ENCODE measurements at regions not wholly inside any gene's neighbourhood (a gene's known extent, or its start where the extent isn't known, plus 50 kb on each side); places are given as distances from the start of the nearest gene placed in this dataset.
A peak's percentile ranks its signal among the peaks of the same experiment; 100 is the strongest.

DNA sequence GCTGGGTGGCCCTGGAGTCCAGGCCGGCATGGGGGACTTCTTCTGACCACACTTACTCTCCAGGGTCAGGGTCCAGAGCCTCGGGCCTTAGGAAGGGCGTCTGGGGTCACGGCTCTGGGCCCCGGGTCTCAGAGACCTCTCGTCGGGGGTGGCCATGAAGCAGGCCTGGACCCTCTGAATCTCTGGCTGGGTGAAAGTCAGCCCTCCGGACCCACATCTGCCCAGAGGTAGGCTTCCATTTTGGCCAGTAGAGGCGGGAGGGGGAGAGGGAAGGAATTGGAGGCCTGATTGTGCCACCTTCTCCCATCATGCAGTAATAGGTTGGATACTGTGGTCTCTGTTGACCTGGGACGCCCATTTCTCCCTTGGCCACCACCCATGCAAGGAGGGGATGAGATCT is 125.3 kb upstream of the GPC1 start:
- Histone ChIP-seq H3K27ac (no peak overlapping the region), H3K4me3 (no peak overlapping the region), H3K4me1 (no peaks in the 10 kb centered on the region), H3K36me3 (no peaks in the 10 kb centered on the region), H3K27me3 (no peaks in the 10 kb centered on the region), H3K9me3 (no peaks in the 10 kb centered on the region)
- TF ChIP-seq, protein P1, sequence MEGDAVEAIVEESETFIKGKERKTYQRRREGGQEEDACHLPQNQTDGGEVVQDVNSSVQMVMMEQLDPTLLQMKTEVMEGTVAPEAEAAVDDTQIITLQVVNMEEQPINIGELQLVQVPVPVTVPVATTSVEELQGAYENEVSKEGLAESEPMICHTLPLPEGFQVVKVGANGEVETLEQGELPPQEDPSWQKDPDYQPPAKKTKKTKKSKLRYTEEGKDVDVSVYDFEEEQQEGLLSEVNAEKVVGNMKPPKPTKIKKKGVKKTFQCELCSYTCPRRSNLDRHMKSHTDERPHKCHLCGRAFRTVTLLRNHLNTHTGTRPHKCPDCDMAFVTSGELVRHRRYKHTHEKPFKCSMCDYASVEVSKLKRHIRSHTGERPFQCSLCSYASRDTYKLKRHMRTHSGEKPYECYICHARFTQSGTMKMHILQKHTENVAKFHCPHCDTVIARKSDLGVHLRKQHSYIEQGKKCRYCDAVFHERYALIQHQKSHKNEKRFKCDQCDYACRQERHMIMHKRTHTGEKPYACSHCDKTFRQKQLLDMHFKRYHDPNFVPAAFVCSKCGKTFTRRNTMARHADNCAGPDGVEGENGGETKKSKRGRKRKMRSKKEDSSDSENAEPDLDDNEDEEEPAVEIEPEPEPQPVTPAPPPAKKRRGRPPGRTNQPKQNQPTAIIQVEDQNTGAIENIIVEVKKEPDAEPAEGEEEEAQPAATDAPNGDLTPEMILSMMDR (IDR thresholded peaks at IDR 0.05), result no peak
- TF ChIP-seq POLR2A (IDR thresholded peaks at IDR 0.05), result no peak
- ATAC-seq, result peak in 1 of 4 donors; percentile 24
- DNase-seq, result peak in 1 of 3 donors; percentile 24
- 84% methylated on average over 4 of the region's 10 CpGs for WGBS (ENCODE audit: insufficient coverage, low coverage, low lambda C conversion rate, missing lambda C conversion rate)
- intact Hi-C loops (cut with DNase I), result no loop called here

DNA sequence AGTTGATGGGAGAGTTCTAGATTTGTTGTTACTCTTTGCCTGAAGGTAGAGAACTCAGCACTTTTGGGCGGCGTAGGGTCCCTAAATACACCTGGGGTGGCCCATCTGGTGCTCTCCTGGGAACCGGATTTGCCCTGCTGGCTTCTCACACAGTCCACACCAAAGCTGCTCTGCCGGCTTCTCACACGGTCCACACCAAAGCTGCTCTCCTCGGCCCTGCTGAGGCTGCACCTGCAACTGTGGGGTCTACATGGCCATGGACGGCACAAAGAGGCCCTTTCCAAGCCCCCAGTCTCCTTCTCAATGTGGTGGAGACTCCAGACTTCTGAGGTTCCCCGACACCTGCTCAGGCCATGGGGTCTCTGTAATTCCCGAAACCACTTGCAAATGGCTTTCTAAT is 124.8 kb upstream of the GPC1 start:
- WGBS (ENCODE audit: insufficient coverage, low coverage, low lambda C conversion rate, missing lambda C conversion rate), result 76% methylated on average over 2 of the region's 9 CpGs
- no peaks in the 10 kb centered on the region for H3K4me1 ChIP-seq
- TF ChIP-seq, protein P1 (IDR thresholded peaks at IDR 0.05), result no peak
- TF ChIP-seq POLR2A (IDR thresholded peaks at IDR 0.05), result no peak
- no peaks in the 10 kb centered on the region for H3K36me3 ChIP-seq
- H3K27ac ChIP-seq, result no peak overlapping the region
- no peaks in the 10 kb centered on the region for H3K9me3 ChIP-seq
- DNase-seq (peak in 1 of 3 donors; percentile 35), ATAC-seq (peak in 1 of 4 donors; percentile 14)
- H3K4me3 ChIP-seq, result no peak overlapping the region
- no peaks in the 10 kb centered on the region for H3K27me3 ChIP-seq
- intact Hi-C loops (cut with DNase I), result no loop called here

DNA sequence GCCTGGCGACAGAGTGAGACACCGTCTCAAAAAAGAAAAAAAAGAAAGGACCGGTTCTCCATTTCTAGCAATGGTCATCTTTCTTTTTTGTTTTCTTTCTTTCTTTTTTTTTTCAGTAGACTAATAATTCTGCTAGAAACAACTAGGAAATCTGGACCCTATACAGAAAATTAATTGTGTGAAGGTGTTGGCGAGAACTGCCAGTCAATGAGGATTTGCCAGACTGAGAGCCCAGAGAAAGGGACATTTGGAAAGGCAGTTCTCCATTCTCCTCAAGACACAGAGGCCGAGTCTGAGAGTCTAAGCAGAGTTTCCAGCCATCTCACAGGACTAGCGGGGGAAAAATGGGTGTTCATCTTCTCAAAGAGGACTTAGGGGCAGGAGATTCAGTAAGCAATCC is 123.6 kb upstream of the GPC1 start:
- no peak for ATAC-seq
- H3K4me3 ChIP-seq, result no peak overlapping the region
- no peaks in the 10 kb centered on the region for H3K27me3 ChIP-seq
- no peaks in the 10 kb centered on the region for H3K36me3 ChIP-seq
- peak in 1 of 3 donors; percentile 2 for DNase-seq
- H3K4me1 ChIP-seq, result no peaks in the 10 kb centered on the region
- H3K27ac ChIP-seq, result no peak overlapping the region
- intact Hi-C loops (cut with DNase I), result no loop called here
- WGBS (ENCODE audit: insufficient coverage, low coverage, low lambda C conversion rate, missing lambda C conversion rate), result 77% methylated on average over 6 of the region's 6 CpGs
- H3K9me3 ChIP-seq, result no peaks in the 10 kb centered on the region
- TF ChIP-seq POLR2A (IDR thresholded peaks at IDR 0.05), result no peak
- TF ChIP-seq, protein P1 (IDR thresholded peaks at IDR 0.05), result no peak

DNA sequence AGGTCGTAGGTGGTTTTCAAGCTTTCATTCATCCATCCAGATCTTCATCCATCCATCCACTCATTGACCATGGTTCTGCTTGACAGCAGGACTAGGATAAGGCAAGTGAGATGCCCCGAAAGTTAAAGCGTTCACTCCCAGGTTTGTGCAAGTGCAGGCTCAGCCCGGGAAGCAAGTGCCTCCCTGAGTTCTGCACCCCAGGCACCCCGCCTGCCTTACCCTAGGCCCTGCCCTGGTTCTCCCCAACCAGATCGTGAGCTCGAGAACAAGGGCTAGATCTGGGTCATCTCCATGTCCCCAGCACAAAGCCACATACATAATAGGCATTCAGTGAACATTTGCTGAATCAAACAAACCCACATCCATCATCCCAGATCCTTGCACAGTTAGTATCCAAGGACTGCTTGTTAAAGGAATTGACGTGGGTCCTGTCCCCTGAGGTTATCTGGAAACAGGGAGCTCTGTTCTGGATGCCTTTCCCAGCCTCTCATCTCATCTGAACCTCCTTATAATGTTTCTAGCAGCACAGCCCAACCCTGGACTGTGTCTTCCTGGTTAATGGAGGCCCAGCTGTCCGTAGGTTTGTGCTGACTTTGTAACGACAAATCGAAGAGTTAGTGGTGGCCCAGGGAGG is 116.1 kb upstream of the GPC1 start:
- no peak overlapping the region for H3K4me3 ChIP-seq
- H3K4me1 ChIP-seq, result no peaks in the 10 kb centered on the region
- ATAC-seq, result peak in 2 of 4 donors; percentile 17 to 24
- intact Hi-C loops (cut with DNase I), result no loop called here
- H3K9me3 ChIP-seq, result no peaks in the 10 kb centered on the region
- H3K27me3 ChIP-seq, result no peaks in the 10 kb centered on the region
- DNase-seq, result peak in 1 of 3 donors; percentile 32
- no peak overlapping the region for H3K27ac ChIP-seq
- WGBS (ENCODE audit: insufficient coverage, low coverage, low lambda C conversion rate, missing lambda C conversion rate), result 26% methylated on average over 3 of the region's 11 CpGs
- no peaks in the 10 kb centered on the region for H3K36me3 ChIP-seq
- TF ChIP-seq, protein P1 (IDR thresholded peaks at IDR 0.05), result no peak
- TF ChIP-seq POLR2A (IDR thresholded peaks at IDR 0.05), result no peak

Measured in right lobe of liver (tissue), 6 donors.